HCT116 (cell line): ENCODE measurements at regions not wholly inside any gene's neighbourhood (a gene's known extent, or its start where the extent isn't known, plus 50 kb on each side); places are given as distances from the start of the nearest gene placed in this dataset.
"Not testable (repeated sequence)": the region's sequence is repeated elsewhere in the genome, so short reads cannot be mapped to it uniquely, and the experiment has no call there.

ENCODE experiments used
- ATAC-seq: fragments of 200-7000 bp; cut with Tn5 transposase; 2 replicates; pipeline ENCODE4 v1.9.1; 2020; ENCODE audit warnings: mild to moderate bottlenecking, moderate library complexity
- BruUV-seq: library from RNA; stranded (reverse); fragments of 400-500 nt; replicated peaks from 2 replicates; lab custom pipeline; 2021; lab: Mats Ljungman, UMichigan
- CTCF ChIA-PET: fragments of 300-600 bp; sonication (Branson Sonifier 250); formaldehyde crosslinking; loops from one replicate; lab custom pipeline; 2021; ENCODE audit warnings: antibody characterized with exemption; lab: Charles Lee
- POLR2A ChIA-PET: fragments of 300-600, 350-600 bp; sonication (Branson Sonifier 250); formaldehyde crosslinking; loops from one replicate; lab custom pipeline; 2021; ENCODE audit warnings: antibody characterized with exemption; lab: Charles Lee
- RAD21 ChIA-PET, 2 experiments: fragments of 300-600 bp; sonication (Branson Sonifier 250); formaldehyde crosslinking; loops; one replicate each; lab custom pipeline; 2023; ENCODE audit warnings: low total read pairs in 2 of 2; ENCODE audit not compliant: uncharacterized antibody in 2 of 2, unreplicated experiment in 2 of 2, low non-redundant PET in 1 of 2; lab: Charles Lee
- DNase-seq: peaks from one replicate; pipeline ENCODE4 v3.0.0-alpha.2; 2010; ENCODE audit warnings: low read depth, low spot score
- H2AFZ ChIP-seq: fragments of 200-600 bp; shearing (Covaris generic), sonication (generic); 2 replicates; pipeline ENCODE4 v1.6.1; 2017; ENCODE audit warnings: low read depth, mixed run types, mixed read lengths, antibody characterized with exemption, low read length; ENCODE audit not compliant: poor library complexity, severe bottlenecking
- H3K27ac ChIP-seq: 2 replicates; pipeline ENCODE4 v1.5.1; 2012; ENCODE audit warnings: low read depth, low read length
- H3K27me3 ChIP-seq: fragments of 200-600 bp; sonication (generic); 2 replicates; pipeline ENCODE4 v1.6.1; 2016; ENCODE audit warnings: mixed run types, low read length, mixed read lengths; ENCODE audit not compliant: insufficient read depth
- H3K36me3 ChIP-seq, 2 experiments: fragments of 200-500 bp in 1 of 2; fragments of 200-600 bp in 1 of 2; sonication (Bioruptor generic) in 1 of 2; sonication (generic) in 1 of 2; 2 replicates each; pipeline versions ENCODE4 v1.5.1 to v1.6.1; 2014 to 2016; ENCODE audit warnings: low read length in 2 of 2, inconsistent platforms in 1 of 2, mixed read lengths in 1 of 2, mixed run types in 1 of 2; ENCODE audit not compliant: insufficient read depth in 2 of 2, control insufficient read depth in 1 of 2
- H3K4me1 ChIP-seq, 2 experiments: fragments of 200-600 bp in 1 of 2; sonication (generic) in 1 of 2; 2 replicates each; pipeline versions ENCODE4 v1.5.1 to v1.6.1; 2012 to 2017; ENCODE audit warnings: low read length in 2 of 2, inconsistent platforms in 1 of 2, mild to moderate bottlenecking in 1 of 2, mixed read lengths in 1 of 2, mixed run types in 1 of 2, moderate library complexity in 1 of 2; ENCODE audit not compliant: insufficient read depth in 2 of 2, control insufficient read depth in 1 of 2
- H3K4me2 ChIP-seq: fragments of 200-600 bp; sonication (generic); 2 replicates; pipeline ENCODE4 v1.6.1; 2017; ENCODE audit warnings: mixed run types, low read length, mixed read lengths
- H3K4me3 ChIP-seq, 2 experiments: fragments of 200-600 bp in 1 of 2; sonication (generic) in 1 of 2; replicated peaks in 1 of 2; 2 replicates each; pipeline ENCODE4 v1.5.1; 2011 to 2016; ENCODE audit warnings: low read length in 2 of 2, control low read depth in 1 of 2, low read depth in 1 of 2, mild to moderate bottlenecking in 1 of 2, mixed read lengths in 1 of 2, mixed run types in 1 of 2
- H3K79me2 ChIP-seq: fragments of 200-600 bp; sonication (generic); 2 replicates; pipeline ENCODE4 v1.6.1; 2017; ENCODE audit warnings: mild to moderate bottlenecking, mixed run types, low read length, moderate library complexity, mixed read lengths; ENCODE audit not compliant: insufficient read depth
- H3K9ac ChIP-seq: fragments of 200-600 bp; sonication (generic); 2 replicates; pipeline ENCODE4 v1.6.1; 2016; ENCODE audit warnings: low read length, mixed read lengths
- H3K9me2 ChIP-seq: fragments of 200-600 bp; sonication (generic), shearing (Covaris generic); 2 replicates; pipeline ENCODE4 v1.6.1; 2017; ENCODE audit warnings: mixed run types, mild to moderate bottlenecking, moderate library complexity; ENCODE audit not compliant: insufficient read depth
- H3K9me3 ChIP-seq, 2 experiments: fragments of 200-500 bp in 1 of 2; fragments of 200-600 bp in 1 of 2; sonication (Bioruptor generic) in 1 of 2; sonication (generic) in 1 of 2; 2 replicates each; pipeline ENCODE4 v1.6.1; 2014 to 2017; ENCODE audit warnings: low read length in 2 of 2, mixed read lengths in 2 of 2, inconsistent platforms in 1 of 2, low read depth in 1 of 2, mild to moderate bottlenecking in 1 of 2, mixed run types in 1 of 2, moderate library complexity in 1 of 2; ENCODE audit not compliant: control insufficient read depth in 1 of 2, insufficient read depth in 1 of 2
- H4K20me1 ChIP-seq: fragments of 200-600 bp; sonication (generic), shearing (Covaris generic); 2 replicates; pipeline ENCODE4 v1.6.1; 2017; ENCODE audit warnings: mixed run types, mild to moderate bottlenecking, moderate library complexity; ENCODE audit not compliant: insufficient read depth
- intact Hi-C: fragments of 100-400 bp; cut with micrococcal nuclease; formaldehyde crosslinking; loops from 2 replicates; pipeline ENCODE4 v1.10.0; 2022

- CTCF ChIA-PET, H3K4me2 ChIP-seq, H3K9ac ChIP-seq, intact Hi-C loops, H2AFZ ChIP-seq, H3K9me3 ChIP-seq, H3K9me2 ChIP-seq, H3K4me1 ChIP-seq, H3K79me2 ChIP-seq, DNase-seq, H3K4me3 ChIP-seq, RAD21 ChIA-PET, H3K27me3 ChIP-seq, BruUV-seq, POLR2A ChIA-PET, H3K36me3 ChIP-seq, H4K20me1 ChIP-seq, ATAC-seq, H3K27ac ChIP-seq: not testable (repeated sequence)
These were observed 1180.1 kb downstream of the TMEM121 start for GRCh38 chr14:106706488-106706887.

- H3K4me1 ChIP-seq, H2AFZ ChIP-seq, H3K4me2 ChIP-seq, DNase-seq, intact Hi-C loops, H3K27ac ChIP-seq, H3K4me3 ChIP-seq, H3K36me3 ChIP-seq, CTCF ChIA-PET, H3K9ac ChIP-seq, H3K27me3 ChIP-seq, ATAC-seq, H3K9me3 ChIP-seq, H3K9me2 ChIP-seq, H4K20me1 ChIP-seq, BruUV-seq, RAD21 ChIA-PET, H3K79me2 ChIP-seq, POLR2A ChIA-PET: not testable (repeated sequence)
These were observed 1183.8 kb downstream of the TMEM121 start for GRCh38 chr14:106710187-106710586.

GRCh38 chr14:106712513-106712912 is 1186.1 kb downstream of the TMEM121 start:
- H3K9me2 ChIP-seq, BruUV-seq, H3K36me3 ChIP-seq, H4K20me1 ChIP-seq, H3K4me1 ChIP-seq, POLR2A ChIA-PET, H3K4me2 ChIP-seq, H3K27ac ChIP-seq, H3K9me3 ChIP-seq, H3K79me2 ChIP-seq, CTCF ChIA-PET, ATAC-seq, H3K4me3 ChIP-seq, H2AFZ ChIP-seq, RAD21 ChIA-PET, intact Hi-C loops, H3K27me3 ChIP-seq, DNase-seq, H3K9ac ChIP-seq: not testable (repeated sequence)

DNA sequence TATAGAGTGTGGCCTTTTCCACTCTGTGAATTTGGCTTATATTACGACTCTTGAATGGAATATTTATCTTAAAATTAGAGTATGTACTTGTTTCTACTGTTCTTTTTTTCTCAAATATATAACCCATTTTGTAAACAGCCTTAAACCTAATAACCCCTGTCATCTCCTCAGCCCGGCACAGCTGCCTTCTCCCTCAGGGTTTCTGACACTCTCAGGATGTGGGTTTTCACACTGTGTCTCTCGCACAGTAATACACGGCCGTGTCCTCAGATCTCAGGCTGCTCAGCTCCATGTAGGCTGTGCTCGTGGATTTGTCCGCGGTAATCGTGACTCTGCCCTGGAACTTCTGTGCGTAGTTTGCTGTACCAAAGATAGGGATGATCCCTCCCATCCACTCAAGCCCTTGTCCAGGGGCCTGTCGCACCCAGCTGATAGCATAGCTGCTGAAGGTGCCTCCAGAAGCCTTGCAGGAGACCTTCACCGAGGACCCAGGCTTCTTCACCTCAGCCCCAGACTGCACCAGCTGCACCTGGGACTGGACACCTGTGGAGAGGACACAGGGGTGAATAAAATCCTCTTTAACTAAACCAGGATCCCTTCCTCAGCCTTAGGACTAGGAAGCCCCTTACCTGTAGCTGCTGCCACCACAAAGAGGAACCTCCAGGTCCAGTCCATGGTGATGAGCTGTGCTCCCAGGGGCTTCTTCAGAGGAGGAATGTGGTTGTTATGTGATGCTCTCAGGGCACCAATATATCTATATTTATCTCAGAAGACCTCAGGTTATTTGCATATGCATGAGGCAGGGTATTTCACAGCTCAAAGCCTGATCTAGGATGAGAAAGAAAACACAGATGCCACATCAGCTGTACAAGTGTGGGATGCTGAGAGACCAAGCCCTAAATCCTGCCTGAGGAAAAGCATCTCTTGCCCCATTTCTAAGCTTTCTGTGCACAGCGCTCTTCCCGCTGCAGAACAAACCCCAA is 1188.4 kb downstream of the TMEM121 start:
- H2AFZ ChIP-seq, H3K36me3 ChIP-seq, BruUV-seq, intact Hi-C loops, DNase-seq, H3K4me3 ChIP-seq, ATAC-seq, H4K20me1 ChIP-seq, H3K9me3 ChIP-seq, H3K9me2 ChIP-seq, POLR2A ChIA-PET, H3K27ac ChIP-seq, H3K9ac ChIP-seq, H3K27me3 ChIP-seq, CTCF ChIA-PET, H3K4me1 ChIP-seq, RAD21 ChIA-PET, H3K4me2 ChIP-seq, H3K79me2 ChIP-seq: not testable (repeated sequence)
